ENCODE measurements at regions not wholly inside any gene's neighbourhood (a gene's known extent, or its start where the extent isn't known, plus 50 kb on each side); places are given as distances from the start of the nearest gene placed in this dataset.

GRCh38 chr18:44089732-44090131, 591.0 kb upstream of the SETBP1 start:
- TF ChIP-seq, protein P1, sequence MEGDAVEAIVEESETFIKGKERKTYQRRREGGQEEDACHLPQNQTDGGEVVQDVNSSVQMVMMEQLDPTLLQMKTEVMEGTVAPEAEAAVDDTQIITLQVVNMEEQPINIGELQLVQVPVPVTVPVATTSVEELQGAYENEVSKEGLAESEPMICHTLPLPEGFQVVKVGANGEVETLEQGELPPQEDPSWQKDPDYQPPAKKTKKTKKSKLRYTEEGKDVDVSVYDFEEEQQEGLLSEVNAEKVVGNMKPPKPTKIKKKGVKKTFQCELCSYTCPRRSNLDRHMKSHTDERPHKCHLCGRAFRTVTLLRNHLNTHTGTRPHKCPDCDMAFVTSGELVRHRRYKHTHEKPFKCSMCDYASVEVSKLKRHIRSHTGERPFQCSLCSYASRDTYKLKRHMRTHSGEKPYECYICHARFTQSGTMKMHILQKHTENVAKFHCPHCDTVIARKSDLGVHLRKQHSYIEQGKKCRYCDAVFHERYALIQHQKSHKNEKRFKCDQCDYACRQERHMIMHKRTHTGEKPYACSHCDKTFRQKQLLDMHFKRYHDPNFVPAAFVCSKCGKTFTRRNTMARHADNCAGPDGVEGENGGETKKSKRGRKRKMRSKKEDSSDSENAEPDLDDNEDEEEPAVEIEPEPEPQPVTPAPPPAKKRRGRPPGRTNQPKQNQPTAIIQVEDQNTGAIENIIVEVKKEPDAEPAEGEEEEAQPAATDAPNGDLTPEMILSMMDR (IDR thresholded peaks at IDR 0.05), result no peak
- no peak for TF ChIP-seq POLR2A (IDR thresholded peaks at IDR 0.05)
